ENCODE measurements at regions not wholly inside any gene's neighbourhood (a gene's known extent, or its start where the extent isn't known, plus 50 kb on each side); places are given as distances from the start of the nearest gene placed in this dataset.

DNA sequence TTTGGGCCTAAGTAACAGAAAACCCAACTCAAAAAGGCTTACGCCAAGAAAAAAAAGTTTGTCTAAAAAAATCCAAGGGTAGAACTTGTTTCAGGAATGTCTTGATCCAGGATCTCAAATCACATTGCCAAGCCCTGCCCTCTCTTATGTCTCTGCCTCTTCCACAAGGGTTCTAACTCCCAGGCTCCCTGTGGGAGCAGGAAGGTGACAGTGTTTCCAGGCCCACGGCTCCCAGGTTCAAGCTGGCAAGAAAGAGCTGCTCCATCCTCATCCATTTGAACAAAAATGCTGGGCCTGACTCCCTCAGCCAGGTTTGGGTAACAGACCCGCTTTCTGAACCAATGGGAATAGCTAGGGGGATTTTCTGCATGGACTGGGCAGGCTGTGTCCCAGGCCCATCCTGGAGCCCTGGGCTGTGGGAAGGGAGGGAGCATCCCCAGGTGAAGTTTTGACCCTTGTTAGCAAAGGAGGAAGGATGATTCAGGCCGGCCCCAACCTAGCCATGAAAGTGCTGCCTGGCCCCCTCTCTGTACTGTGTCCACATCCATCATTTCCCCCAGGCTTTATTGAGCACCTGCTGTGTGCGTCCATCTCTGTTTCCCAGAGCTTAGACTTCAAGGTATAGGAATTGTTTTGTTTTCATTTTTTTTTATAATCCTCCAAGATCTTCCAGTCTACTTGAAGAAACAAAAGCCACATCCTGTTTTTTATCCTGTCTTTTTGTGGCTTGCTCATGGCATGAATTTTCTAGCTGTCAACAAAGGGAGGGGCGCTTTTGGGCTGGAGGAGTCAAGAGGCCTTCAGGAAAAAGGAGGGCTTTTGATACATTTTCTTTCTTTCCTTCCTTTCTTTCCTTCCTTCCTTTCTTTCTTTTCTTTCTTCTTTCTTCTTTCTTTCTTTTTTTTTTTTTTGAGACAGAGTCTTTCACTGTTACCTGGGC lies 159.8 kb downstream of the TFAP2C start:
- no peak for TF ChIP-seq EZH2 (IDR thresholded peaks at IDR 0.05; ENCODE audit: borderline replicate concordance)
- TF ChIP-seq, protein P1, sequence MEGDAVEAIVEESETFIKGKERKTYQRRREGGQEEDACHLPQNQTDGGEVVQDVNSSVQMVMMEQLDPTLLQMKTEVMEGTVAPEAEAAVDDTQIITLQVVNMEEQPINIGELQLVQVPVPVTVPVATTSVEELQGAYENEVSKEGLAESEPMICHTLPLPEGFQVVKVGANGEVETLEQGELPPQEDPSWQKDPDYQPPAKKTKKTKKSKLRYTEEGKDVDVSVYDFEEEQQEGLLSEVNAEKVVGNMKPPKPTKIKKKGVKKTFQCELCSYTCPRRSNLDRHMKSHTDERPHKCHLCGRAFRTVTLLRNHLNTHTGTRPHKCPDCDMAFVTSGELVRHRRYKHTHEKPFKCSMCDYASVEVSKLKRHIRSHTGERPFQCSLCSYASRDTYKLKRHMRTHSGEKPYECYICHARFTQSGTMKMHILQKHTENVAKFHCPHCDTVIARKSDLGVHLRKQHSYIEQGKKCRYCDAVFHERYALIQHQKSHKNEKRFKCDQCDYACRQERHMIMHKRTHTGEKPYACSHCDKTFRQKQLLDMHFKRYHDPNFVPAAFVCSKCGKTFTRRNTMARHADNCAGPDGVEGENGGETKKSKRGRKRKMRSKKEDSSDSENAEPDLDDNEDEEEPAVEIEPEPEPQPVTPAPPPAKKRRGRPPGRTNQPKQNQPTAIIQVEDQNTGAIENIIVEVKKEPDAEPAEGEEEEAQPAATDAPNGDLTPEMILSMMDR (IDR thresholded peaks at IDR 0.05; ENCODE audit: poor library complexity), result no peak
- no peak for TF ChIP-seq EZH2phosphoT487 (IDR thresholded peaks at IDR 0.05; ENCODE audit: low read depth, severe bottlenecking, unreplicated experiment)
